ENCODE measurements at regions not wholly inside any gene's neighbourhood (a gene's known extent, or its start where the extent isn't known, plus 50 kb on each side); places are given as distances from the start of the nearest gene placed in this dataset.

DNA sequence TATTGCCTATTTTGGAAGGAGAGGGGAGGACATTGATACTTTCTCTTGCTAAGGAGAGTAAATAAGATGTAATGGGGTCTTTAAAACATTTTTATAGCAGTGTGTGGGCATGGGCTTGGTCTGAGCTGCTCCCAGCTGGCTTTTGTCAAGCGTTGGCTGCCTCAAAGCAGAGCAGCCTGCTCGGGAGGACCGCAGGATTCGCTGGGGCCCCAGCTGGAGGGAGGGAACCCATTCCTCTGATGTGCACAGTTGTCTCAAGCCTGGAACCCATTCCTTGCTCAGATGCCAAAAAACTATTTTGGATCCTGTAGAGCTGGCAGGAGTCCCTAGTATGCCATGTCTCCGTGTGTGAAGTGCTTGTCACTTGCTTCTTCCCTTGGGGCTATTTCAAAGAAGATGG lies 59.4 kb upstream of the RMDN2 start:
- TF ChIP-seq, protein P1, sequence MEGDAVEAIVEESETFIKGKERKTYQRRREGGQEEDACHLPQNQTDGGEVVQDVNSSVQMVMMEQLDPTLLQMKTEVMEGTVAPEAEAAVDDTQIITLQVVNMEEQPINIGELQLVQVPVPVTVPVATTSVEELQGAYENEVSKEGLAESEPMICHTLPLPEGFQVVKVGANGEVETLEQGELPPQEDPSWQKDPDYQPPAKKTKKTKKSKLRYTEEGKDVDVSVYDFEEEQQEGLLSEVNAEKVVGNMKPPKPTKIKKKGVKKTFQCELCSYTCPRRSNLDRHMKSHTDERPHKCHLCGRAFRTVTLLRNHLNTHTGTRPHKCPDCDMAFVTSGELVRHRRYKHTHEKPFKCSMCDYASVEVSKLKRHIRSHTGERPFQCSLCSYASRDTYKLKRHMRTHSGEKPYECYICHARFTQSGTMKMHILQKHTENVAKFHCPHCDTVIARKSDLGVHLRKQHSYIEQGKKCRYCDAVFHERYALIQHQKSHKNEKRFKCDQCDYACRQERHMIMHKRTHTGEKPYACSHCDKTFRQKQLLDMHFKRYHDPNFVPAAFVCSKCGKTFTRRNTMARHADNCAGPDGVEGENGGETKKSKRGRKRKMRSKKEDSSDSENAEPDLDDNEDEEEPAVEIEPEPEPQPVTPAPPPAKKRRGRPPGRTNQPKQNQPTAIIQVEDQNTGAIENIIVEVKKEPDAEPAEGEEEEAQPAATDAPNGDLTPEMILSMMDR (IDR thresholded peaks at IDR 0.05): no peak
- no peak for TF ChIP-seq POLR2A (IDR thresholded peaks at IDR 0.05)
- no peak for TF ChIP-seq EP300 (IDR thresholded peaks at IDR 0.05)
- no peak overlapping the region for H3K4me3 ChIP-seq
- no peak for DNase-seq (ENCODE audit: low spot score in 2 of 2)
- no peaks in the 10 kb centered on the region for H3K27me3 ChIP-seq
- no peaks in the 10 kb centered on the region for H3K9me3 ChIP-seq
- H3K27ac ChIP-seq: no peak overlapping the region
- peaks cover 0 to 1% (median 0%) of the 10 kb centered on the region in 4 donors for H3K4me1 ChIP-seq
- no peaks in the 10 kb centered on the region for H3K36me3 ChIP-seq
- 82 to 88% methylated on average over 5 of the region's 5 CpGs for WGBS, 2 donors

DNA sequence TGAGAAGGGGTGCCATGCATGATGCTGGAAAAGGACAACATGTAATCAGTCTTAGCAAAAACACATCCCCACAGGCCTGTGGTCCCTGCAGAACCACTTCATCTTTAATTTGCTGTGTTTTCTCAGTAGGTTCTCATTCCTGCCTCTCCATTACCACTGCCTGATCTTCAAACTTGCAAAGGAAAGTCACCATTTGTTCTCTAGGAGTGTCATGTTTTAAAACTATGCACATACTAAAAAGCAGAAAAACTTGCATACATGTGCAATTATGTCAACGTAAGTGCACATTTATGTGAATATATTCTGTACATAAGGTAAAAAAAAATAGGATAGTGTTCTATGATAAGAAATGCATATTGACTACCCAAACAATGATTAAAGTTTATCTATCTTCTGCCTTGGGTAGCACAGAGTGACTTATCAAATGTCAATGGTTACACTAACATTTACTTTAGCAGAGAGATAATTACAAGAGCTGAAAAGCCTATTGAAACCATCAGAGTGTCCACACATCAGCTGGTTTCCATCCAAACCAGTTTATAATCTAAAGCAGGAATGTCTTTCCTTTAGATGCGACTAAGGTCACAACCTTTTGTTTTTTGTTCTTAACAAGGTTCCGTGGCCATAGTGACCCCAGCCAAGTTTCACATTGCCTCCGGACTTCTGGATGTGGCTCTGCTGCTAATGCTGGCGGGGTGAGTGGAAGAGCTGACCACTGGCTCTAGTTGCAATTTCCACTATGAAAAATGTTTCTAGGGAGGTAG lies 58.7 kb upstream of the RMDN2 start:
- Histone ChIP-seq H3K9me3 (no peaks in the 10 kb centered on the region), H3K27ac (no peak overlapping the region), H3K27me3 (no peaks in the 10 kb centered on the region), H3K4me3 (no peak overlapping the region), H3K36me3 (no peaks in the 10 kb centered on the region), H3K4me1 (peaks cover 0 to 8% (median 3%) of the 10 kb centered on the region in 4 donors)
- 48 to 50% methylated on average over 5 of the region's 5 CpGs for WGBS, 2 donors
- no peak for DNase-seq (ENCODE audit: low spot score in 2 of 2)
- TF ChIP-seq EP300 (IDR thresholded peaks at IDR 0.05): no peak
- no peak for TF ChIP-seq POLR2A (IDR thresholded peaks at IDR 0.05)
- TF ChIP-seq, protein P1 (IDR thresholded peaks at IDR 0.05): no peak

DNA sequence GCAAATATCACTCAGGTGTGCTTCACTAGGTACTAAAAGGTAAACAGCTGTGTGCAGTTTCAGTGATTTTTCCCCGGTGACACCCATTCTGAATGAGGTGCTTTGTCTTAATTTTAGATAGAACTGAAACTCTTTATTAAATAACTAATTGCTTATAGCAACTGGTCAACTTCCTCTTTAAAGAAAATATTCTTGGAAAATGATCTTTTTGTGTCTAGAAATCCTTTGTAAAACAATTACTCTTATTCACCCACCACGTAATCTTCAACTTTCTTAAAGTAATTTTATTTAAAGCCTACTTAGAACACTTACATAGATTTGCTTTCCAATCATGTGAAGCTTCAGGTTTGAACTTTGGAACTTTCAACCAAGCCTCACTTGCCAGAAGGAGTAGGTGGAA lies 57.9 kb upstream of the RMDN2 start:
- WGBS, 2 donors: 61 to 75% methylated on average over 2 of the region's 2 CpGs
- Histone ChIP-seq H3K36me3 (no peaks in the 10 kb centered on the region), H3K4me3 (no peak overlapping the region), H3K4me1 (peaks cover 0 to 16% (median 7%) of the 10 kb centered on the region in 4 donors), H3K27me3 (no peaks in the 10 kb centered on the region), H3K27ac (no peak overlapping the region), H3K9me3 (no peaks in the 10 kb centered on the region)
- DNase-seq (ENCODE audit: low spot score in 2 of 2): no peak
- TF ChIP-seq, protein P1 (IDR thresholded peaks at IDR 0.05): no peak

DNA sequence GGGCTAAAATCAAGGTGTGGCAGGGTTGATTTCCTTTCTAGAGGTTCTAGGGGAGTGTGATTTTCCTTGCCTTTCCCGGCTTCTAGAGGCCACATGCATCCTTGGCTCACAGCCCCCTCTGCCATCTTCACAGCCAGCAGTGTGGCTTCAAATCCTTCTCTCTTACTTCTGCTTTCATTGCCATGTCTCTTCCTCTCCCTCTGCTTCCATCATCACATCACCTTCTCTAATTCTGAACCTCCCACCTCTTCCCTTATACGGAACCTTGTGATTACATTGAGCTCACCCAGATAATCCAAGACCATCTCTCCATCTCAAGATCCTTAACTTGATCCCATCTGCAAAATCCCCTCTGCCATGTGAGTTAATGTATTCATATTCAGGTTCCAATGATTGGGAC lies 56.2 kb upstream of the RMDN2 start:
- no peak overlapping the region for H3K27ac ChIP-seq
- no peak for TF ChIP-seq EP300 (IDR thresholded peaks at IDR 0.05)
- TF ChIP-seq, protein P1 (IDR thresholded peaks at IDR 0.05): no peak
- TF ChIP-seq POLR2A (IDR thresholded peaks at IDR 0.05): no peak
- H3K27me3 ChIP-seq: no peaks in the 10 kb centered on the region
- peaks cover 0 to 17% (median 7%) of the 10 kb centered on the region in 4 donors for H3K4me1 ChIP-seq
- DNase-seq (ENCODE audit: low spot score in 2 of 2): no peak
- H3K4me3 ChIP-seq: no peak overlapping the region
- no peaks in the 10 kb centered on the region for H3K36me3 ChIP-seq
- no peaks in the 10 kb centered on the region for H3K9me3 ChIP-seq
- 45 to 48% methylated on average over 2 of the region's 2 CpGs for WGBS, 2 donors

DNA sequence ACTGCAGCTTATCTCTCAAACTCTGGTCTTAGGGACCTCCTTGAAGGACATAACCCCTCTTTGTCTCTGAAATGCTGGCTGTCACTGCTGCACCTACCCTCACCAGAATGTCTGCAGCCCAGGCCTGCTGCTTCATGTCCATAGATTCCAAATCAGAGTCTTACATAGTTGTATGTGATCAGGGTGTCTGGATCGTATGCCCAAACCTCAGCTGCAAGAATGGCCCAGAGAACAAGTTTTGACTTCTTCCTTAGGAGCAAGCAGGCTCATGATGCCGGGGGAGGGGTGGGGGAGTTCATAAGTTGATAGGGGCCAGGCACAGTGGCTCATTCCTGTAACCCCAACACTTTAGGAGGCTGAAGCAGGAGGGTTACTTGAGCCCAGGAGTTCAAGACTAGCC lies 55.8 kb upstream of the RMDN2 start:
- Histone ChIP-seq H3K27ac (no peak overlapping the region), H3K27me3 (no peaks in the 10 kb centered on the region), H3K9me3 (no peaks in the 10 kb centered on the region), H3K4me1 (peaks cover 0 to 17% (median 7%) of the 10 kb centered on the region in 4 donors), H3K36me3 (no peaks in the 10 kb centered on the region), H3K4me3 (no peak overlapping the region)
- no peak for TF ChIP-seq POLR2A (IDR thresholded peaks at IDR 0.05)
- no peak for TF ChIP-seq EP300 (IDR thresholded peaks at IDR 0.05)
- TF ChIP-seq, protein P1 (IDR thresholded peaks at IDR 0.05): no peak
- 84 to 94% methylated on average over 2 of the region's 2 CpGs for WGBS, 2 donors
- DNase-seq (ENCODE audit: low spot score in 2 of 2): no peak
